GM12875 (cell line): ENCODE measurements at regions not wholly inside any gene's neighbourhood (a gene's known extent, or its start where the extent isn't known, plus 50 kb on each side); places are given as distances from the start of the nearest gene placed in this dataset.

Source experiments
- H3K4me3 ChIP-seq: one replicate; pipeline ENCODE4 v1.5.1; 2011; ENCODE audit warnings: low read depth, low read length, control low read depth
- TF ChIP-seq, protein P1 (sequence below): IDR thresholded peaks from 2 replicates; pipeline ENCODE4 v1.5.1; 2011; ENCODE audit warnings: low read depth, mild to moderate bottlenecking, control low read depth, inconsistent platforms, low read length, moderate library complexity, borderline replicate concordance; ENCODE audit not compliant: insufficient read depth

DNA sequence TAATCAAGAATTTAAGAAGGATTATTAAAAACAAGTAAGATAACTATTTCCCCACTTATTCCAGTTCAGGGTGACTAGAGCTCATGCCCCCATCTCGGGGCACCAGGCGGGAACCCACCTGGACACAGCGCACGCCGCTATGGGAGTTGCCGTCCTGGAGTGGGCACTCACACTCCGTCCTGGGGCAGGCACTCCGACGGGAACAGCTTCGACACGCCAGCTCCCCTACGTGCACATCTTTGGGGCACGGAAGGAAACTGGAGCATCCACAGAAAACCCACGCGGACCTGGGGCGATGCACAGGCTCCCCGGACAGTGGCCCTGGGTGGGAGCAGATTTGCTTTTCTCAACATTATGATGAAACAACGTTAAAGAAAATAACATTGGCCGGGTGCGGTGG is 52.0 kb upstream of the GATA5 start:
- H3K4me3 ChIP-seq, result no peak overlapping the region
- TF ChIP-seq, protein P1, sequence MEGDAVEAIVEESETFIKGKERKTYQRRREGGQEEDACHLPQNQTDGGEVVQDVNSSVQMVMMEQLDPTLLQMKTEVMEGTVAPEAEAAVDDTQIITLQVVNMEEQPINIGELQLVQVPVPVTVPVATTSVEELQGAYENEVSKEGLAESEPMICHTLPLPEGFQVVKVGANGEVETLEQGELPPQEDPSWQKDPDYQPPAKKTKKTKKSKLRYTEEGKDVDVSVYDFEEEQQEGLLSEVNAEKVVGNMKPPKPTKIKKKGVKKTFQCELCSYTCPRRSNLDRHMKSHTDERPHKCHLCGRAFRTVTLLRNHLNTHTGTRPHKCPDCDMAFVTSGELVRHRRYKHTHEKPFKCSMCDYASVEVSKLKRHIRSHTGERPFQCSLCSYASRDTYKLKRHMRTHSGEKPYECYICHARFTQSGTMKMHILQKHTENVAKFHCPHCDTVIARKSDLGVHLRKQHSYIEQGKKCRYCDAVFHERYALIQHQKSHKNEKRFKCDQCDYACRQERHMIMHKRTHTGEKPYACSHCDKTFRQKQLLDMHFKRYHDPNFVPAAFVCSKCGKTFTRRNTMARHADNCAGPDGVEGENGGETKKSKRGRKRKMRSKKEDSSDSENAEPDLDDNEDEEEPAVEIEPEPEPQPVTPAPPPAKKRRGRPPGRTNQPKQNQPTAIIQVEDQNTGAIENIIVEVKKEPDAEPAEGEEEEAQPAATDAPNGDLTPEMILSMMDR, result no peak

DNA sequence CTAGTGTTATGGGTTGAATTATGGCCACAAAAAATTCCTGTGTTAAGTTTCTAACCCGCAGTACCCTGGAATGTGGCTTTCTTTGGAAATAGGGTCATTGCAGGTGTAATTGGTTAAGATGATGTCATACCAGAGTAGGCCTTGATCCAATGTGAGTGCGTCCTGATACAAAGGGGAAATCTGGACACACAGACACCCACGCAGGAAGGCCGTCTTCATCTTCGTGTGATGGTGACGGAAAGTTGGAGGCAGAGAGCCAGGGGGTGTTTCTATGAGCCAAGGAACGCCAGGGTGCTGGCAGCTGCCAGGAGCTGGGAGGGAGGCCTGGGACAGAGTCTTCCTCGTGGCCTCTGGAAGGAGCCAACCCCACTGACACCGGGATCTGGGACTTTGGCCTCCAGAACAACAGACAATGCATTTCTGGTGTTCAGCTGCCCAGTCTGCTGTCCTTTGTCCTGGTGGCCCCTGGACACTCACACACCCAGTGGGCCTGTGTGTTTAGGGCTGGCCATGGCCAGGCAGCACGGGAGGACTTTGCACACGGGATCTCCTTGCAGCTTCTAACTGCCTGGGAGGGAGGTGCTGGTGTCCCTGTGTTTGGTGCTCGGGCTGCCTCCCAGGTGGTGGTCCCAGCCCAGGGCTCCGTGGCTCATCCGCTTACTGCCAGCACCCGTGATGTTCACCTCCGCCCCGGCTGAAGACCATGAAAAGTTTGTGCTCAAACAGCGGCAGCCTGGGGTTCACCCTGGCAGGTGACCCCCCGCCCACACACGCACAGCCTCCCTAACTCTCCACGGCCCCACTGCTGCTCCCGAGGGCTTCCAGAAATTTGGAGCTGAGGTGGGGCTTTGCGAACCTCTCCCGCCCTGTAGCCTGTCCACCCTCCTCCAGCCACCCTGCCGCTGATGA is 53.4 kb upstream of the GATA5 start:
- no peak overlapping the region for H3K4me3 ChIP-seq
- TF ChIP-seq, protein P1, result no peak

DNA sequence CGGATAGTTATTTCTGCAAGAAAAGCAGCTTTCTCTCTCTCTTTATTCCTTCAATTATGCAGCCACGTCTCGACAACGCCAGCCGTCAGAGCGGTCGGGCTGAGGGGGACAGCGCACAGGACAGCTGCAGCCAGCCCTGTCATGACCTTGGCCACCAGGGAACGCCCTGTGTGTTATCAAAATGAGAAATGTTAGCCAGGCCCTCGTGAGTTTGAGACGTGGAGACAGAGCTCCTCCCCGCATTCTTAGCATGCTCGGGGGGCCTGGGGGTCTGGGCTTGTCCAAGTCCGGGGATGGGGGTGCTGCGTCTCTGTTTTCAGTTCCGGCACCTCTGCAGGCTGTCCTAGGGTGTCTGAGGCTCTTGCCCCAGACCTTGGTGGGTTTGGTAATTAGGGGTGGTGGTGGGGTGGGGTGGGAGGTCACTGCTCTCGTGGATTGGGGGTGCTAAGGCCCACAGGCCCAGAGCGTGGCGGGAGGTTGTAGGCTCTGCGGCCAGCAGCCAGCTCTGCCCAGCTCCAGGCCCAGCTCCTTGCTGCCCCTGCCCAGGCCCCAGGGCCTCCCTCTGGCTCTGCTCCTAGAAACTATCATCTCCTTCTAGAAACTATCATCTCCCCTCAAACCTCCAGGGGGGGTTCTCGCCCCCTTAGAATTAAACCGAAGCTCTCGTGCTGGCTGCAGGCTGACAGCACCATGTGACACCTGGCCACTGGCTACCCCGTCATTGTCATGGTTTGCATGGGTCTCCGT is 54.3 kb upstream of the GATA5 start:
- H3K4me3 ChIP-seq, result no peak overlapping the region
- TF ChIP-seq, protein P1, result no peak

DNA sequence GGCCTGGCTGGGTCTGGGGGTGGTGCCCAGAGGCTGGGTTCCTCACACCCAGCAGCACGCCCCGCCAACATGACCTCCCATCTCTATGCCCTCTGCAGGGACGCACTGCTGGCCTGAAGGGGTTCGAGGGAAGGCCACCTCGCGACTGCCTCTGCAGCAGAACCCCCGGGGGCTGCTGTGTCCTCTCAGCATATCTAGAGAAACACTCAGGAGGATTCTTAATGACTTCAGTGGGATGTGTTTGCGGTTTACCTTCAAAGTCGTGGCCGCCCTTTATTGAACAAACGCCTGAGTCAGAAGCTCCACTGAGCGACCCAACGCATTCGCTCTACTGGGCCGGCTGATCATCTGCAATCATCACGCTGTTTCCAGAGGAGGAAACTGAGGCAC is 54.8 kb upstream of the GATA5 start:
- TF ChIP-seq, protein P1, result no peak
- H3K4me3 ChIP-seq, result no peak overlapping the region

DNA sequence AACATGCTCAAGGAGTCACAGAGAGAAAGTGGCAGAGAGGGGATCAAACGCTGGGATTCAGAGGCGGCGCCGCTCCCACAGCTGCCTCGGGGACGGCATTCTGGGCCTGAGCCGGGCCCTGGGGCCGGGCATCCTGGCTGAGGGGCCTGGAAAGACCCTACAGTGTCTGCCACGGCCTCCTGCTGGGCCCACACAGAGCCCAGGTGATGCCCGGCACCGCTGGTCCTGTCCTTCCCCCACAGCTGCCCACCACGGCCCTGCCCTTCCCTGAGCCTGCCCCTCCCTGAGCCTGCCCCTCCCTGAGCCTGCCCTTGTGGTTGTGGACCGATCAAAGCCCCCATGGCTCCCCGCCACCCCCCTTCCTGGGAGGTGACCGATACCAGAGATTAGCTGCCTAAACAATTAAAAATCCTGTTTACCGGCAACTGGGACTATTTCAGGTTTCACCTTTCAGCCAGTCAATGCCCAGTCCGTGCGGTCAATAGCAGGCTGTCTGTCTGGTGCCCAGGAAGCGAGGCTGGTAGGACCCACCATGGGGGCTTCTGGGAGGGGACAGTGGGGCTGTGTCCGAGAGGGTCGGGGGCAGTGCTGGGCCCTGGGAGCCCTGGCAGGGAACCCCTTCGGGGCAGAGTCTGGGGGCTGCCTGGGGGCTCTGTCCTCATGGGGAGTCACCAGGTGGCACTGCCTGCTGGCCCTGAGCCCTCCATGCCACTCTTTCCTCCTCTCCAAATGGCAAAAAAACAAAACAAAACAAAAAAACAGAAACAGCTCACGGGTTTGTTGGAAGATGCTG is 55.4 kb upstream of the GATA5 start:
- TF ChIP-seq, protein P1, result no peak

DNA sequence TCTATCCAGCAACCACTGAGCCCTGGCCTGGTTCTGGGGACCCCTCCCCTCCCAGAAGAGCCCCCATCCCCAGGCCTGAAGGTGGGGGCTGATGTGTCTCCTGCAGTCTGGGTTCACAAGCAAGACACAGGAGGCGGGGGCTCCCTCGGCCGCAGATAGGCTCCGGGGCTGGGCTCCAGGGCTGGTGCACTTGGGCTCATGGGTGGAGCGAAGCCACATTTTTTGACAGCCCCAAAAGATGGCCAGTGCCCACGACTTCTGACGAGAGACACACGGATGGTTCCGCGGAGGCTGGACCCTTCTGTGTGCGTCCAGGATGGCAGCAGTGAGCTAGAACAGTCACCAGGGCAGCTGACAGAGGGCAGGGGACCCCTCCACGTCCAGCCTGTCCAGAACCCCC is 57.1 kb upstream of the GATA5 start:
- TF ChIP-seq, protein P1, result no peak
- no peak overlapping the region for H3K4me3 ChIP-seq

More for the DNA sequence above, 55.4 kb upstream of the GATA5 start:
- no peak overlapping the region for H3K4me3 ChIP-seq
